ENCODE measurements at regions not wholly inside any gene's neighbourhood (a gene's known extent, or its start where the extent isn't known, plus 50 kb on each side); places are given as distances from the start of the nearest gene placed in this dataset.

GRCh38 chr4:38333219-38333618 lies 330.8 kb upstream of the KLF3 start:
- TF ChIP-seq TAF1 (CRISPR knock-in tag; IDR thresholded peaks at IDR 0.05) (no peak), PAX8 (CRISPR knock-in tag; IDR thresholded peaks at IDR 0.05; ENCODE audit: borderline replicate concordance) (no peak), CBX5 (CRISPR knock-in tag; IDR thresholded peaks at IDR 0.05; ENCODE audit: borderline replicate concordance) (no peak), ZNF12 (CRISPR knock-in tag; IDR thresholded peaks at IDR 0.05) (no peak), POLR2A (IDR thresholded peaks at IDR 0.05; ENCODE audit: insufficient read depth in 1 of 2, low read depth in 2 of 2, low read length in 2 of 2) (no peak), E2F5 (CRISPR knock-in tag; conservative IDR thresholded peaks at IDR 0.05) (no peak), CTCF (CRISPR knock-in tag; IDR thresholded peaks at IDR 0.05) (no peak), REST (IDR thresholded peaks at IDR 0.05; ENCODE audit: borderline replicate concordance in 1 of 2, low read depth in 1 of 2, low read length in 2 of 2) (no peak), TOPORS (CRISPR knock-in tag; IDR thresholded peaks at IDR 0.05) (no peak), ELK4 (CRISPR knock-in tag; IDR thresholded peaks at IDR 0.05; ENCODE audit: borderline replicate concordance) (no peak)
- TF ChIP-seq, protein P1, sequence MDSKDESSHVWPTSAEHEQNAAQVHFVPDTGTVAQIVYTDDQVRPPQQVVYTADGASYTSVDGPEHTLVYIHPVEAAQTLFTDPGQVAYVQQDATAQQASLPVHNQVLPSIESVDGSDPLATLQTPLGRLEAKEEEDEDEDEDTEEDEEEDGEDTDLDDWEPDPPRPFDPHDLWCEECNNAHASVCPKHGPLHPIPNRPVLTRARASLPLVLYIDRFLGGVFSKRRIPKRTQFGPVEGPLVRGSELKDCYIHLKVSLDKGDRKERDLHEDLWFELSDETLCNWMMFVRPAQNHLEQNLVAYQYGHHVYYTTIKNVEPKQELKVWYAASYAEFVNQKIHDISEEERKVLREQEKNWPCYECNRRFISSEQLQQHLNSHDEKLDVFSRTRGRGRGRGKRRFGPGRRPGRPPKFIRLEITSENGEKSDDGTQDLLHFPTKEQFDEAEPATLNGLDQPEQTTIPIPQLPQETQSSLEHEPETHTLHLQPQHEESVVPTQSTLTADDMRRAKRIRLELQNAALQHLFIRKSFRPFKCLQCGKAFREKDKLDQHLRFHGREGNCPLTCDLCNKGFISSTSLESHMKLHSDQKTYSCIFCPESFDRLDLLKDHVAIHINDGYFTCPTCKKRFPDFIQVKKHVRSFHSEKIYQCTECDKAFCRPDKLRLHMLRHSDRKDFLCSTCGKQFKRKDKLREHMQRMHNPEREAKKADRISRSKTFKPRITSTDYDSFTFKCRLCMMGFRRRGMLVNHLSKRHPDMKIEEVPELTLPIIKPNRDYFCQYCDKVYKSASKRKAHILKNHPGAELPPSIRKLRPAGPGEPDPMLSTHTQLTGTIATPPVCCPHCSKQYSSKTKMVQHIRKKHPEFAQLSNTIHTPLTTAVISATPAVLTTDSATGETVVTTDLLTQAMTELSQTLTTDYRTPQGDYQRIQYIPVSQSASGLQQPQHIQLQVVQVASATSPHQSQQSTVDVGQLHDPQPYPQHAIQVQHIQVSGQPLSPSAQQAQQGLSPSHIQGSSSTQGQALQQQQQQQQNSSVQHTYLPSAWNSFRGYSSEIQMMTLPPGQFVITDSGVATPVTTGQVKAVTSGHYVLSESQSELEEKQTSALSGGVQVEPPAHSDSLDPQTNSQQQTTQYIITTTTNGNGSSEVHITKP (CRISPR knock-in tag; IDR thresholded peaks at IDR 0.05; ENCODE audit: low read depth): no peak
